Lung (tissue), 11 donors: ENCODE measurements at regions not wholly inside any gene's neighbourhood (a gene's known extent, or its start where the extent isn't known, plus 50 kb on each side); places are given as distances from the start of the nearest gene placed in this dataset.

ENCODE experiments used
- ATAC-seq: fragments of 200-7000 bp; cut with Tn5 transposase; one replicate; pipeline ENCODE4 v1.9.1; 2020; ENCODE audit warnings: moderate number of reproducible peaks; ENCODE audit not compliant: insufficient read depth, low FRiP score
- DNase-seq, 3 donors: peaks; one replicate each; pipeline ENCODE4 v3.0.0-alpha.2; 2013 to 2017
- H3K27ac ChIP-seq, 2 donors: one replicate each; pipeline ENCODE4 v1.5.1; 2013; ENCODE audit warnings: mild to moderate bottlenecking in 2 of 2, moderate library complexity in 2 of 2, control low read depth in 1 of 2, inconsistent platforms in 1 of 2, low read depth in 1 of 2, low read length in 1 of 2
- H3K27me3 ChIP-seq, 3 donors: one replicate each; pipeline ENCODE4 v1.5.1; 2013; ENCODE audit warnings: low read length in 2 of 3; ENCODE audit not compliant: control insufficient read depth in 3 of 3, insufficient read depth in 3 of 3
- H3K36me3 ChIP-seq, 4 donors: one replicate each; pipeline ENCODE4 v1.5.1; 2013; ENCODE audit warnings: low read length in 4 of 4, mild to moderate bottlenecking in 1 of 4, moderate library complexity in 1 of 4; ENCODE audit not compliant: control insufficient read depth in 4 of 4, insufficient read depth in 4 of 4
- H3K4me1 ChIP-seq, 5 donors: one replicate each; pipeline ENCODE4 v1.5.1; 2013; ENCODE audit warnings: low read length in 5 of 5, mild to moderate bottlenecking in 2 of 5, moderate library complexity in 1 of 5; ENCODE audit not compliant: control insufficient read depth in 5 of 5, insufficient read depth in 5 of 5
- H3K4me3 ChIP-seq: one replicate; pipeline ENCODE4 v1.5.1; 2013; ENCODE audit warnings: mild to moderate bottlenecking, control low read depth, moderate library complexity
- H3K9ac ChIP-seq, 2 donors: one replicate each; pipeline ENCODE4 v1.5.1; 2013; ENCODE audit warnings: low read length in 2 of 2, control low read depth in 1 of 2; ENCODE audit not compliant: insufficient read depth in 1 of 2
- H3K9me3 ChIP-seq, 4 donors: one replicate each; pipeline ENCODE4 v1.5.1; 2013; ENCODE audit warnings: low read length in 3 of 4, mild to moderate bottlenecking in 1 of 4, moderate library complexity in 1 of 4; ENCODE audit not compliant: control insufficient read depth in 4 of 4, insufficient read depth in 3 of 4
- WGBS, 2 donors: extraction: QIAGEN DNeasy Blood & Tissue Kit; methylation state at CpG; one replicate each; pipeline ENCODE4 v1.1.7; 2013; 5-methylcytosine and 5-hydroxymethylcytosine counted together
- TF ChIP-seq, protein P1 (sequence below): IDR thresholded peaks from 2 replicates; pipeline ENCODE4 v1.5.1; 2012; ENCODE audit warnings: mild to moderate bottlenecking; ENCODE audit errors: control extremely low read depth, extremely low read depth
- donor health status: control.
- donor health status: control.
- donor health status: Bipolar disorder and iron deficiency.
- donor health status: healthy.
- donor health status: DM: yes; HTN: yes; CAD: no.

- Histone ChIP-seq H3K27me3 (no peaks in the 10 kb centered on the region), H3K9me3 (no peaks in the 10 kb centered on the region), H3K9ac (no peak overlapping the region), H3K36me3 (no peaks in the 10 kb centered on the region), H3K4me3 (no peak overlapping the region), H3K4me1 (no peaks in the 10 kb centered on the region), H3K27ac (no peak overlapping the region)
- DNase-seq, result no peak
- TF ChIP-seq, protein P1, sequence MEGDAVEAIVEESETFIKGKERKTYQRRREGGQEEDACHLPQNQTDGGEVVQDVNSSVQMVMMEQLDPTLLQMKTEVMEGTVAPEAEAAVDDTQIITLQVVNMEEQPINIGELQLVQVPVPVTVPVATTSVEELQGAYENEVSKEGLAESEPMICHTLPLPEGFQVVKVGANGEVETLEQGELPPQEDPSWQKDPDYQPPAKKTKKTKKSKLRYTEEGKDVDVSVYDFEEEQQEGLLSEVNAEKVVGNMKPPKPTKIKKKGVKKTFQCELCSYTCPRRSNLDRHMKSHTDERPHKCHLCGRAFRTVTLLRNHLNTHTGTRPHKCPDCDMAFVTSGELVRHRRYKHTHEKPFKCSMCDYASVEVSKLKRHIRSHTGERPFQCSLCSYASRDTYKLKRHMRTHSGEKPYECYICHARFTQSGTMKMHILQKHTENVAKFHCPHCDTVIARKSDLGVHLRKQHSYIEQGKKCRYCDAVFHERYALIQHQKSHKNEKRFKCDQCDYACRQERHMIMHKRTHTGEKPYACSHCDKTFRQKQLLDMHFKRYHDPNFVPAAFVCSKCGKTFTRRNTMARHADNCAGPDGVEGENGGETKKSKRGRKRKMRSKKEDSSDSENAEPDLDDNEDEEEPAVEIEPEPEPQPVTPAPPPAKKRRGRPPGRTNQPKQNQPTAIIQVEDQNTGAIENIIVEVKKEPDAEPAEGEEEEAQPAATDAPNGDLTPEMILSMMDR, result no peak
- ATAC-seq, result no peak
- 36 to 53% methylated on average over 3 of the region's 3 CpGs for WGBS, 2 donors
Observed at GRCh38 chr10:4569151-4569550, 256.9 kb upstream of the AKR1E2 start.

DNA sequence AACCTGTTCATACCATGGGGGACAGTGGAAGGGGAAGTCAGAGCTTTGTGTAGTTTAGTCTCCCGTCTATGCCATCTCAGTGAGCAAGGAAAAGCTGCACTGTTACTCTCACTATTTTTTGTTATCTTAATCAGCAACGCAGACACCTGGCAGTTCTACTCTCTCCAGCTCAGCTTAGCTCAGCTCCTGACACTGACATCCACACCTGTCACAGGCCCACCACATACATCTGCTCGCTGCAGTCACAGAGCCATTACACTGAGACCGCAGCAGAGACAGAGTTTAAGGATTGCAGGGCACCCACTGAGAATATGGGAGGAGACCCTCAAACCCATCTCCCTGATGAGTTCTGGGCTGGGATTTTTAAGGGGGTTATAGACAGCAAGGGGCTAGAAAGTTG is 257.3 kb upstream of the AKR1E2 start:
- no peak for DNase-seq
- Histone ChIP-seq H3K27ac (no peak overlapping the region), H3K9me3 (no peaks in the 10 kb centered on the region), H3K27me3 (no peaks in the 10 kb centered on the region), H3K4me1 (no peaks in the 10 kb centered on the region), H3K9ac (no peak overlapping the region), H3K4me3 (no peak overlapping the region), H3K36me3 (no peaks in the 10 kb centered on the region)
- TF ChIP-seq, protein P1, result no peak
- WGBS, 2 donors, result 89 to 91% methylated on average over 4 of the region's 4 CpGs
- ATAC-seq, result no peak

DNA sequence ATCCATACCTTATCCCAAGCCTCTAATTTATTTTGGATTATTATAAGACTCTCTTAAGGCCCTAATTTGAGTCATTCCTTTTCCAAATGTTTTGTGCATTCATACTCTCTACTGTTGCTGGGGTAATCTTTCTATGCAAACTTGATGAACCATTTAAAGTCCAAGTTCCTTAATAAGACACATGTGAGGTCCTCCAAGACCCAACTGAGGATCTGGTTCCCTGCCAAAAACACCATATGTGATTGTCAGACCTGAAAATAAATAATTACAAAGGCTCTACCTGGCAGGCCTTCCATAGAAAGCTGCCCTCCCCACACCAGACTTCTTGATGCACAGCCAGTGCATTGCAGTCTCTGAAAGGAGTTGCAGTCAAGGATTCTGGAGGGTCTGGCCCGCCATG is 257.9 kb upstream of the AKR1E2 start:
- Histone ChIP-seq H3K9ac (no peak overlapping the region), H3K9me3 (no peaks in the 10 kb centered on the region), H3K4me3 (no peak overlapping the region), H3K4me1 (no peaks in the 10 kb centered on the region), H3K36me3 (no peaks in the 10 kb centered on the region), H3K27ac (no peak overlapping the region), H3K27me3 (no peaks in the 10 kb centered on the region)
- 82 to 100% methylated on average over 1 of the region's 1 CpG for WGBS, 2 donors
- DNase-seq (no peak), ATAC-seq (no peak)
- TF ChIP-seq, protein P1, result no peak

DNA sequence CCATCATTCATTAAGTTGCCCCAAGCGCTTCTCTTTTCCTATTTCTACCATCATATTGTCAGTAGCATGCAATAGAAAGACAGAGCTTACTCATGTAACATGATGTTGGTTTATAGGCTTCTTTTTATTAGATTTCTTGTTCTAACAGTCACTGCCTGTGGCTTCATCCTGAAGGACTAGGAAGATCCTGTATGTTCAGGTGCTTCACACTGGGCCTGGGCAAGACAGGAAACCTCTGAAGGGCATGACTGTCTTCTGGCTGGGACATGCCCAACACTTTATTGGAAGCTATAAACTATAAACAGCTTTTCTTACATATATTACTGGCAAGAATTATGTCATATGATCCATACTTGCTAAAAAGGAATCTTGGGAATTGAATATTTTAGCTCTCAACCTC is 258.4 kb upstream of the AKR1E2 start:
- H3K36me3 ChIP-seq, result no peaks in the 10 kb centered on the region
- H3K4me1 ChIP-seq, result no peaks in the 10 kb centered on the region
- TF ChIP-seq, protein P1, result no peak
- H3K27me3 ChIP-seq, result no peaks in the 10 kb centered on the region
- DNase-seq, result no peak
- no peak overlapping the region for H3K9ac ChIP-seq
- 97% methylated on average over 1 of the region's 1 CpG for WGBS, 2 donors
- H3K9me3 ChIP-seq, result no peaks in the 10 kb centered on the region
- H3K27ac ChIP-seq, result no peak overlapping the region
- no peak for ATAC-seq
- no peak overlapping the region for H3K4me3 ChIP-seq
